GM12872 (cell line): ENCODE measurements at regions not wholly inside any gene's neighbourhood (a gene's known extent, or its start where the extent isn't known, plus 50 kb on each side); places are given as distances from the start of the nearest gene placed in this dataset.

ENCODE experiments used
- CTCF ChIP-seq: IDR thresholded peaks from 3 replicates; pipeline ENCODE4 v1.5.1; 2011; ENCODE audit warnings: low read depth, mild to moderate bottlenecking, low read length, moderate library complexity; ENCODE audit not compliant: insufficient read depth

- no peak for TF ChIP-seq CTCF
Measured at GRCh38 chr10:83289948-83290347, 849.4 kb upstream of the GHITM start.

- no peak for TF ChIP-seq CTCF
Measured at GRCh38 chr10:83301732-83302131, 837.6 kb upstream of the GHITM start.

DNA sequence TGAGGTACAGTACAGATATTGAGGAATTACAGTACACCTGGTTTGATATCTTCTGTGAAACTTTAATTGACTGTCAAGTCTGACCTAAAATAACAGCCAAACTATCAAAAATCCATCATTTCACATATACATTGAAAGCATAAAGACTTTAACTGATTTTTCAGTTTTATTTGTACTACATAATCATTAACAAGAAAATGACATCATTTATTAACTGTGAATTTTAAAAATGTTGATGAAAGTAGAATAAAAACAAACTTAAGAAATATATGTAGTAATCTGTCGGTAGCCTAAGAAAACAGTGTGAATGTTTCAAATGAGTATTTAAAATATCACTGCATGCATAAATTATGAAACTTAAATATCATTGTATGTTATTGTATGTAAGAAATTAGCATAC, 836.7 kb upstream of the GHITM start:
- no peak for TF ChIP-seq CTCF

GRCh38 chr10:83310688-83311087, 828.6 kb upstream of the GHITM start:
- TF ChIP-seq CTCF, result no peak

DNA sequence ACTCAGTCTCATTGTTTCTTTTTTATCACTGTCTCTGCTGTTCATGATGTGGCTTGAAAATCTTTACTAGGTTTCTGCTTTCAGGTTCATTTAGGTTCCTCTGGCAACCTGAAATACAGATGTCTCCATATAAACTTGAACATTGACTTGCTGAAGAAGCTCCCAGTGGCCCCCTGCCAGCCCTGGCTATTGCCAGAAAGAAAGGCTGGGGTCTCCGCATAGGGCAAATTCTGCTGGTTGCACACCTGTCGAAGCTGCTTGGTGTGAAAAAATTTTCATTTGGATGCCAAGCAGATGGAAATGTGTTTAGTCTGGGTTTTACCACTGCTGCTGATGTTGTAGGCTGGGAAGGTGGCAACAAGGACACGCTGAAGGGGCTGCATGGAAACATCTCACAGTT, 826.7 kb upstream of the GHITM start:
- no peak for TF ChIP-seq CTCF

GRCh38 chr10:83332690-83333089, 806.6 kb upstream of the GHITM start:
- TF ChIP-seq CTCF, result no peak

DNA sequence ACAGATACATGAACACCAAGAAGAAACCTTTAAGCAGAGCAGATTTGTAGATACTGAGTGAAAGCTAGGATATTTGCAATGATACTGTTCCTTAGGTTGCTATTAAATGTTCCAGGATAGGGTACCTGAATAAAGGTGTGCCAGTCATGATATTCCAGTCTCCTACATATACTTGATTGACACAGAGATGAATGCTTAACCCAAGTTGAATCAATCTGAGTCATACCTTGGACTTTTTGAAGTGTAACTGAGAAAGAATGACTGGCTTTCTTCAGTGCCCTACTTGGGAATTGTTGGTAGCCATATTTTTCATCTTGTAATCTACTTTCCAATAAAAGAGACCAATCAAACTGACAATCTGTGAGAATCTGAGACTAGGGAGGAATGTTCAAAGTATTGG, 805.7 kb upstream of the GHITM start:
- TF ChIP-seq CTCF, result no peak

DNA sequence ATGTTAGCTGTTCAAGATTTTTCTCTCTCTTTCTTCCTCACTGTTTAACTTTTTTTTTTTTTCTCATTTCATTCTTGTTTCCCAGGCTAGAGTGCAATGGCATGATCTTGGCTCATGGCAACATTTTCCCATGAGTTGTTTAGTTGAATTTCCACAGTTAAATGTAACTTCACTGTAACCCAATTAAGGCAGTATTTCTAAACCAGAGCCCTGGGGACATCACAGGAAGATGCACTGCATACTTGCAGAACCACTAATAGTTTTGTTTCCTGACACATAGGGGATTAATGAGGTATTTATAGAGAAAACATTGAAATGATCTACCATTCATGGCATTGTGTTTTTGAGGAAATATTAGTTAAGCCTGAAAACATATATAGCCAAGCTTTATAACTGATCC, 795.6 kb upstream of the GHITM start:
- no peak for TF ChIP-seq CTCF
